ENCODE measurements at regions not wholly inside any gene's neighbourhood (a gene's known extent, or its start where the extent isn't known, plus 50 kb on each side); places are given as distances from the start of the nearest gene placed in this dataset.

DNA sequence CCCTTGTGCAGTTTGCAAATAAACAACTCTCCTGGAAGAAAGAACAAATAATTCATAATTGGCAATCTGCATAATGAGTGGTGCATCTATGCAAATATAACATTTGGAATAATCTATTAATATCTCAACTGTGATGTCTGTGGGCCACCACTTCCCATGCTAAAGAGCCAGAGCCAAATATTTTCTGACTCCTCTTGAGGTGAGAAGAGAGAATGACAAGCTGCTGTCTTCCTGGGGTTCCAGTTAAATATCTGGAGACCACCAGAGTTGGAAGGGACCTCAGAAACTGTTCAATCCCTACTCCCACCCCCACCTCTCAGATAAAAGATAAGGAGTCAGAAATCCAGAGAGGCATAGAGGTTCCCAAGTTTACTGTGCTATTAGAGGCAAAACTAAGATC lies 241.0 kb upstream of the SLC14A2 start:
- H3K4me3 ChIP-seq (ENCODE audit: low read depth in 1 of 2, low read length in 2 of 2) = no peak overlapping the region
- no peak overlapping the region for H3K9ac ChIP-seq (ENCODE audit: low read length)
- no peak overlapping the region for H3K27ac ChIP-seq (ENCODE audit: low read depth, low read length)
- H3K9me3 ChIP-seq (ENCODE audit: low read length) = no peaks in the 10 kb centered on the region
- H3K36me3 ChIP-seq (ENCODE audit: insufficient read depth, low read length) = no peaks in the 10 kb centered on the region
- H3K4me1 ChIP-seq (ENCODE audit: insufficient read depth, low read length) = no peaks in the 10 kb centered on the region
- no peaks in the 10 kb centered on the region for H3K27me3 ChIP-seq (ENCODE audit: control insufficient read depth in 1 of 2, insufficient read depth in 2 of 2, low read length in 2 of 2)

DNA sequence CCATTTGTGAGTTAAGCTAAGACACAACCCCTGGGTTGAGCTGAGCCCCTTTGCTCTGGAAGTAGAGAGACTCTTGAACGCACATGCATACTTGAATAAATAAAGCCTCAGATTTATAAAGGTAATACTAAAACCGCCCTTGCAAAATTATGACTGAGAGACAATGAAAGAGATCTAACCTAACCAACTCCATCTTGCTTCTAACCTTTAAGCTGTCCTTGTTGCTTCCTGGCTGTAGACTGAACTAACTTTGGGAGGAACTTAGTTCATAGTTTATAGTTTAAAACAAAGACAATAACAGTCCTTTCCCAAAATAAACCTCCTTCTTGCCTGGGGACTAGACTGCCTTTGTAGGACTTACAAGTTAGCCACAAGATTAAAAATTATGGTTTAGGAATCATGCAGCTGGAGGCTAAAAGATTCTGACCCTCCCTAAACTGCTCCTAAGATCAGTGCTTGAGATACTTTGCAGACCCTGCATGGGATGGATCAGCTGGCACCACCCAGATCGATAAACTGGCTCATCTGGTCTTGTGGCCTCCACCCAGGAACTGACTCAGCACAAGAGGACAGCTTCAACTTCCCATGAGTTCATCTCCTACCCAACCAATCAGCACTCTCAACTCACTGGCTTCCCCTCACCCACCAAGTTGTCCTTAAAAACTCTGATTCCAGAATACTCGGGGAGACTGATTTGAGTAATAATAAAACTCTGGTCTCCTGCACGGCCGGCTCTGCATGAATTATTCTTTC lies 240.2 kb upstream of the SLC14A2 start:
- no peaks in the 10 kb centered on the region for H3K36me3 ChIP-seq (ENCODE audit: insufficient read depth, low read length)
- H3K27me3 ChIP-seq (ENCODE audit: control insufficient read depth in 1 of 2, insufficient read depth in 2 of 2, low read length in 2 of 2) = no peaks in the 10 kb centered on the region
- H3K4me1 ChIP-seq (ENCODE audit: insufficient read depth, low read length) = no peaks in the 10 kb centered on the region
- no peaks in the 10 kb centered on the region for H3K9me3 ChIP-seq (ENCODE audit: low read length)
- H3K9ac ChIP-seq (ENCODE audit: low read length) = no peak overlapping the region
- H3K27ac ChIP-seq (ENCODE audit: low read depth, low read length) = no peak overlapping the region
- no peak overlapping the region for H3K4me3 ChIP-seq (ENCODE audit: low read depth in 1 of 2, low read length in 2 of 2)

DNA sequence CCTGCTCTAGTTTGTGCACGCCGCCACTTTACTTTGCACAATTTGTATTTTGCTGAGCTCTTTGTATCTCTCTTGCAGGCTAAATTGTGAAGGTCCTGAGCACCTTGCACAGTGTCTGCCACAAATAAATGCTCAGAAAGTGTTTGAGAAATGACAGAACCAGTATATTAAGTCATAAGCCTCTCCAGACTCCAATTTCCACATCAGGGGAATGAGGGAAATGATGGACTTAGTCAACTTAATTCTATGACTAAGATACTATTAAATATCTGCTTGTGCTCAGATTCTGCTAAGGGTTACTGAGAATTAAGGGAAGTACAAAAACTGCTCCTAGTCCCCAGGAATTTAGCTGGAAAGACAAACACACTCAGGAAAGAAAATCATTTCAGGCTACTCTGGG lies 239.1 kb upstream of the SLC14A2 start:
- H3K9me3 ChIP-seq (ENCODE audit: low read length) = no peaks in the 10 kb centered on the region
- no peak overlapping the region for H3K9ac ChIP-seq (ENCODE audit: low read length)
- no peaks in the 10 kb centered on the region for H3K36me3 ChIP-seq (ENCODE audit: insufficient read depth, low read length)
- H3K27ac ChIP-seq (ENCODE audit: low read depth, low read length) = no peak overlapping the region
- no peaks in the 10 kb centered on the region for H3K27me3 ChIP-seq (ENCODE audit: control insufficient read depth in 1 of 2, insufficient read depth in 2 of 2, low read length in 2 of 2)
- H3K4me1 ChIP-seq (ENCODE audit: insufficient read depth, low read length) = no peaks in the 10 kb centered on the region
- H3K4me3 ChIP-seq (ENCODE audit: low read depth in 1 of 2, low read length in 2 of 2) = no peak overlapping the region

DNA sequence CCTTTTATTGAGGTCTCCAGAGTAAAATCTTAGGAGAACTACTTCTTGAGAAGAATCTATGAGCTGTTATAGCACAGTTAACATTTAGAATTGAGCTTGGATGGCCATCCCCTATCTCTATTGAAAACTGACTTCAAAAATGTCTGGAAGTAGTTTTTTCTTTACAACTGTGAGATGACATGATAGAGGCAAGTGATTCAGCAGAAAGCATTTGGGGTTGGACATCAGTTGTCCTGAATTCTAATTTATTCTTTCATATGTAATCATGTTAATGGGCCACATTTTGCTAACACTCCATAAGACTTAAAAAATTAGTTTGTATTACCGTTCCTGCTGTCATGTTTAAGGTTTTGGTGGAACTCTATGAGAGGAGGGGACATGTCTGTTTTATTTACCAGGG lies 237.0 kb upstream of the SLC14A2 start:
- Histone ChIP-seq H3K4me1 (ENCODE audit: insufficient read depth, low read length) (no peaks in the 10 kb centered on the region), H3K27ac (ENCODE audit: low read depth, low read length) (no peak overlapping the region), H3K27me3 (ENCODE audit: control insufficient read depth in 1 of 2, insufficient read depth in 2 of 2, low read length in 2 of 2) (no peaks in the 10 kb centered on the region), H3K9me3 (ENCODE audit: low read length) (no peaks in the 10 kb centered on the region), H3K36me3 (ENCODE audit: insufficient read depth, low read length) (no peaks in the 10 kb centered on the region), H3K4me3 (ENCODE audit: low read depth in 1 of 2, low read length in 2 of 2) (no peak overlapping the region), H3K9ac (ENCODE audit: low read length) (no peak overlapping the region)

DNA sequence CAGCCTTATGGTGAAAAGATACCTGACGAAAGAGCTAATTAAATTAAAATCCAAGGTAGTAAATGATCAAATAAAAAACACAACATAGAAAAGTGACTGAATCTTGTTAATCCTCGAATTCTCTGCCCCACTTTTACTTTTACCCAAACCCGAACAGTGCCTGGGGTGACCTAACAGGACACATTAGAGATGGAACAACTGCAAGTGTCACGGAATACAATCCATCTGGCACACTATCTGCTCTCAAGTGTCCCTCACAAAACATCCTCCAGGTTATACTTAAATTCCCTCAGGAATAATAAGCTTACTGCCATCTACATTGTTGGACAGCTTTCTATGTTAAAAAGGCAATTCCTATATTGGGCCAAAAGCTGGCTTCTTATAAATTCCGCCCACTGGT lies 236.3 kb upstream of the SLC14A2 start:
- no peaks in the 10 kb centered on the region for H3K27me3 ChIP-seq (ENCODE audit: control insufficient read depth in 1 of 2, insufficient read depth in 2 of 2, low read length in 2 of 2)
- H3K36me3 ChIP-seq (ENCODE audit: insufficient read depth, low read length) = no peaks in the 10 kb centered on the region
- H3K9ac ChIP-seq (ENCODE audit: low read length) = no peak overlapping the region
- no peak overlapping the region for H3K27ac ChIP-seq (ENCODE audit: low read depth, low read length)
- H3K4me1 ChIP-seq (ENCODE audit: insufficient read depth, low read length) = no peaks in the 10 kb centered on the region
- no peak overlapping the region for H3K4me3 ChIP-seq (ENCODE audit: low read depth in 1 of 2, low read length in 2 of 2)
- no peaks in the 10 kb centered on the region for H3K9me3 ChIP-seq (ENCODE audit: low read length)

DNA sequence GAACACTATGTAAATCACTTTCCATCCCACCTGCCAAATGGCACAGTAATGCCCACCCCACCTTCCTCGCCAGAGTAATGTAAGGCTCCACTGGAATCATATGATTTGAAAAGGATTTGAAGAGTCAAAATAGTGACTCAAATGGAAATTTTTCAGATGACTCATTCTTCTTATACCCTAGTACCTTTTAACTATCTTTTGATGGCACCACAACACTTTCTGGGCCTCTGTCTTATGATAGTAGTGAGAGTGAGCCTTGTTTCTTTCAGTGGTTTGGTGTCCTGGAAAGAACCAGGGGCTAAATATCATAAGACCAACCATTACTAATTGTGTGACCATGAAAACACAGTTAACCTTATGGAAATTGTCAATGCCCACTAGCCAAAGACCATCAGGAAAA lies 235.4 kb upstream of the SLC14A2 start:
- Histone ChIP-seq H3K9ac (ENCODE audit: low read length) (no peak overlapping the region), H3K4me3 (ENCODE audit: low read depth in 1 of 2, low read length in 2 of 2) (no peak overlapping the region), H3K4me1 (ENCODE audit: insufficient read depth, low read length) (no peaks in the 10 kb centered on the region), H3K36me3 (ENCODE audit: insufficient read depth, low read length) (no peaks in the 10 kb centered on the region), H3K27me3 (ENCODE audit: control insufficient read depth in 1 of 2, insufficient read depth in 2 of 2, low read length in 2 of 2) (no peaks in the 10 kb centered on the region), H3K9me3 (ENCODE audit: low read length) (no peaks in the 10 kb centered on the region), H3K27ac (ENCODE audit: low read depth, low read length) (no peak overlapping the region)

DNA sequence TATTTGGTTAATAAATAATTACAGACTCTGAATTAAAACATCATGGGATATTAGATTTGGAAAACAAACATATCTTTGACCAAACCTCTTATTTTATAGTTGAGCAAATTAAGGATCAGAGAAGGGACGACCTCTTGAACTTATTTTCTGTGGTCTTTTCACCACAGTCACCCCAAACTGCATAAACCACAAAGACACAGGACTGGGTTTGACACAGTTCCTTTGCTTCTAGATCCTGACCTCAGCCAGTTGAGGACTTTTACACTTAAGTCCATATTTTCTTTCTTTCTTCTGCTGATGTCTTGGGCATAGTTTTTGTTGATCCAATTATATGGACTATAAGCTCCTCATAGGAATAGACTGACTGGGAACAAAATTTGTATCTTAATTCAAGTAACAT lies 234.0 kb upstream of the SLC14A2 start:
- H3K4me1 ChIP-seq (ENCODE audit: insufficient read depth, low read length) = no peaks in the 10 kb centered on the region
- no peak overlapping the region for H3K27ac ChIP-seq (ENCODE audit: low read depth, low read length)
- H3K9ac ChIP-seq (ENCODE audit: low read length) = no peak overlapping the region
- H3K4me3 ChIP-seq (ENCODE audit: low read depth in 1 of 2, low read length in 2 of 2) = no peak overlapping the region
- H3K27me3 ChIP-seq (ENCODE audit: control insufficient read depth in 1 of 2, insufficient read depth in 2 of 2, low read length in 2 of 2) = no peaks in the 10 kb centered on the region
- H3K36me3 ChIP-seq (ENCODE audit: insufficient read depth, low read length) = no peaks in the 10 kb centered on the region
- H3K9me3 ChIP-seq (ENCODE audit: low read length) = no peaks in the 10 kb centered on the region

DNA sequence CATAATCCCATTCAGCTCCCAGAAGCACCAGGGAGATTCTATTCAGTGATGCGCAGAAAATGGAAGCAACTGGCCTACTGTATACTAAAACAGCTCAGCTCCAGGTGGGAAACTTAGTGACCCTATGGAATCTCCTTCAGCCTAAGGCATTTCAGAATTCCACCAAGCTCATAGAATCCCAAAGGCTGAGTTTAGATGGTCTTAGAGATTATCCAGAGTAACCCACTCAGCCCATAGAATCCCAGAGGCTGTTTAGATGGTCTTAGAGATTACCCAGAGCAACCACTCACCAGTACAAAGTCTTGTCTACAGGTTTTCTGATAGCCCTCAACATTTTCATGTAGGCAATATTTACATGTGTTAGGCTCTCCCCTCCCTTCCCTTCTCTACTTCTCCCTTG lies 232.0 kb upstream of the SLC14A2 start:
- Histone ChIP-seq H3K9ac (ENCODE audit: low read length) (no peak overlapping the region), H3K27ac (ENCODE audit: low read depth, low read length) (no peak overlapping the region), H3K4me3 (ENCODE audit: low read depth in 1 of 2, low read length in 2 of 2) (no peak overlapping the region), H3K27me3 (ENCODE audit: control insufficient read depth in 1 of 2, insufficient read depth in 2 of 2, low read length in 2 of 2) (no peaks in the 10 kb centered on the region), H3K4me1 (ENCODE audit: insufficient read depth, low read length) (no peaks in the 10 kb centered on the region), H3K36me3 (ENCODE audit: insufficient read depth, low read length) (no peaks in the 10 kb centered on the region), H3K9me3 (ENCODE audit: low read length) (no peaks in the 10 kb centered on the region)

DNA sequence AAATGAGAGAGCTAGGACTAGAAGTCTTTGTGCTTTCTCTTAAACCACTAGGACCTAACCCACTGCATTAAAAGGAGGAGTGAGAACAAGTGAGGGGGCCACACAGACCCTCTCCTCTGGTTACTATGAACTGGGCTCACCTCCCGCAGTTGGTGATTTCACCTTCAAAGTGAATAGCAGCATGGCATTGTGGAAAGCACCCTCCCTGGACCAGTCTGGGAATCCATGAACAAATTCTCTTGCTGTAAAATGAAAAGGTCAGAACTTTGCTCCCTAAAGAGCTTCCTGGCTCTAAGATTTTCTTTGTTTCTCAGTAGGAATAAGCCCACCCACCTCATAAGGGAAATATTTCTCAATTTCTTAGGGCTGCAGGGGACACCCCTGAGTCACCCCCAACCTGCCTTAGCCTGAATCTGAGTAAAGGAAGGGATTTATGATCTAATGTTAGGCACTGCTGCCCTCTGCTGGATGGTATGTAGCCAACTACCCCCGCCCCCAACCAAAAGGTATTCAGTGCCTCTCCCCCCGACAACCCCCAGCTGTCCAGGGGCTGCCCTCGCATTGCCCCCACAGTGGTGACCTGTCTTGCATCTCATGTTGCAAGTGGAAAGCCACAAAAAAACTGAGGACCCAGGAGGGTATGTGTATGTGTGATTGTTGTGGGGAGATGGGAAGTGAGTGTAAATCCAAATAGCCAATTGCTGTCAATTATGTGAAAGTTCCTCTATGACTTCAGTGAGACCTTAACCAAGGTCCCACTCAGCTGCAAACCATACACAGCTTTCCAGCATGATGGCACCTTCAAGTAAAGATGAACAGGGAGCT lies 230.9 kb upstream of the SLC14A2 start:
- H3K9ac ChIP-seq (ENCODE audit: low read length) = no peak overlapping the region
- H3K4me1 ChIP-seq (ENCODE audit: insufficient read depth, low read length) = no peaks in the 10 kb centered on the region
- no peaks in the 10 kb centered on the region for H3K36me3 ChIP-seq (ENCODE audit: insufficient read depth, low read length)
- no peak overlapping the region for H3K27ac ChIP-seq (ENCODE audit: low read depth, low read length)
- H3K27me3 ChIP-seq (ENCODE audit: control insufficient read depth in 1 of 2, insufficient read depth in 2 of 2, low read length in 2 of 2) = no peaks in the 10 kb centered on the region
- H3K9me3 ChIP-seq (ENCODE audit: low read length) = no peaks in the 10 kb centered on the region
- no peak overlapping the region for H3K4me3 ChIP-seq (ENCODE audit: low read depth in 1 of 2, low read length in 2 of 2)

DNA sequence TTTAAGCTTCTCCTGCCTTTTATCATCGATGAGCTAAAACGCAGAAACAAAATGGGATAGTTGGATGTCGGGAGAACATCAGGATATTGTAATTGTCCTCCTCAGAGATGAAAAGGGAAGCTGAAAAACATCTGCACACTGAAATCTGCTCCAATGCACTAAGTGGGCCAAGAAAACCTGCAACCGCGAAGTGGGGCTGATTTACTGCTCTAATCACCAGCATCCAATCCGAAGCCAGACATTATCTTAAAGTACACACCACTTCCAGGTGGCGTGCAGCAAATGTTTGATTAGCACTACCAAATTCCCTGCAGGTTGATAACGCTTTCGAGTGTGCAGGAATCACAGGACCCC lies 230.3 kb upstream of the SLC14A2 start:
- no peak overlapping the region for H3K27ac ChIP-seq (ENCODE audit: low read depth, low read length)
- no peaks in the 10 kb centered on the region for H3K4me1 ChIP-seq (ENCODE audit: insufficient read depth, low read length)
- no peaks in the 10 kb centered on the region for H3K27me3 ChIP-seq (ENCODE audit: control insufficient read depth in 1 of 2, insufficient read depth in 2 of 2, low read length in 2 of 2)
- H3K4me3 ChIP-seq (ENCODE audit: low read depth in 1 of 2, low read length in 2 of 2) = no peak overlapping the region
- no peaks in the 10 kb centered on the region for H3K36me3 ChIP-seq (ENCODE audit: insufficient read depth, low read length)
- no peak overlapping the region for H3K9ac ChIP-seq (ENCODE audit: low read length)
- no peaks in the 10 kb centered on the region for H3K9me3 ChIP-seq (ENCODE audit: low read length)

DNA sequence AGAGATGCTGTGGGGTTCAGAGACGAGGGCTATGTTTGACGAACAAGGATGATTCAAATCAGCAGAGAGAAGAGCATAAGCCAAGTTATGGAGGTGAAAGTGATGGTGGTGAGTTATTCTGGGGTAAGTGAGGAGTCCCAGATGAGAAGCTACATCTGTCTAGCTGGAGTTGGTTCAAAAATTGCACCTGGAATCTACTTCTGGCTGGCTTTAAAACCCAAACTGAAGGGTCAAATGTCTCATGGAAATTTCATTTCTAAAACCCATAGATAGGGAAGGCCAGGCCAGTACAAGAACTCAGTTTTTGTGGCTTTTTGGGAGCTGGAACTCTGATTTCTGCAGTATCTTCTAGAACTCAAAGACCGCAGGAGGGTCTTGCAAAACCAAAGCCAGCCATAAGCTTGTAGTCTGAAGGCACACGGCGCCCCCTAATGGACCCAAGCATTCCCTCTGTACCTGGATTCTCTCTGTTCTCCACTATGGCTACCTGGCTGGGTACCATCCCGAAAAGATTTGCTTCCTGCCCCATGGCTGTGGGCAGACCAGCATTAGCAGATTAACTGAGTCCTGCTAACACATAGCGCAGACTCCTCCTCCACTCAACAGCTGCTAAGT lies 229.1 kb upstream of the SLC14A2 start:
- Histone ChIP-seq H3K27ac (ENCODE audit: low read depth, low read length) (no peak overlapping the region), H3K27me3 (ENCODE audit: control insufficient read depth in 1 of 2, insufficient read depth in 2 of 2, low read length in 2 of 2) (no peaks in the 10 kb centered on the region), H3K4me1 (ENCODE audit: insufficient read depth, low read length) (no peaks in the 10 kb centered on the region), H3K9me3 (ENCODE audit: low read length) (no peaks in the 10 kb centered on the region), H3K9ac (ENCODE audit: low read length) (no peak overlapping the region), H3K36me3 (ENCODE audit: insufficient read depth, low read length) (no peaks in the 10 kb centered on the region), H3K4me3 (ENCODE audit: low read depth in 1 of 2, low read length in 2 of 2) (no peak overlapping the region)

All from muscle layer of colon (tissue), 2 donors.